ENCODE measurements at regions not wholly inside any gene's neighbourhood (a gene's known extent, or its start where the extent isn't known, plus 50 kb on each side); places are given as distances from the start of the nearest gene placed in this dataset.

GRCh38 chr6:79431537-79431933 is 105.7 kb downstream of the LCA5 start:
- no peaks in the 10 kb centered on the region for H3K9me3 Mint-ChIP-seq
- H3K9me3 ChIP-seq (ENCODE audit: control insufficient read depth in 2 of 2, low read length in 2 of 2) = no peaks in the 10 kb centered on the region
- no peaks in the 10 kb centered on the region for H3K36me3 Mint-ChIP-seq
- H3K4me3 ChIP-seq (ENCODE audit: low read depth, low read length) = no peak overlapping the region
- no peak overlapping the region for H3K4me3 Mint-ChIP-seq
- no peak overlapping the region for H3K27ac Mint-ChIP-seq
- no peak for DNase-seq
- H3K27me3 ChIP-seq (ENCODE audit: control insufficient read depth, insufficient read depth, low read length) = no peaks in the 10 kb centered on the region
- H3K27ac ChIP-seq (ENCODE audit: insufficient read depth, low read length, poor library complexity, severe bottlenecking) = no peak overlapping the region
- no peaks in the 10 kb centered on the region for H3K36me3 ChIP-seq (ENCODE audit: control insufficient read depth, insufficient read depth, low read length)
- peaks cover 4% of the 10 kb centered on the region for H3K27me3 Mint-ChIP-seq
- H3K4me1 Mint-ChIP-seq = no peaks in the 10 kb centered on the region
- ATAC-seq (ENCODE audit: low read depth in 2 of 2) = no peak
- H3K4me1 ChIP-seq (ENCODE audit: control insufficient read depth, insufficient read depth, low read length, poor library complexity, severe bottlenecking) = no peaks in the 10 kb centered on the region

DNA sequence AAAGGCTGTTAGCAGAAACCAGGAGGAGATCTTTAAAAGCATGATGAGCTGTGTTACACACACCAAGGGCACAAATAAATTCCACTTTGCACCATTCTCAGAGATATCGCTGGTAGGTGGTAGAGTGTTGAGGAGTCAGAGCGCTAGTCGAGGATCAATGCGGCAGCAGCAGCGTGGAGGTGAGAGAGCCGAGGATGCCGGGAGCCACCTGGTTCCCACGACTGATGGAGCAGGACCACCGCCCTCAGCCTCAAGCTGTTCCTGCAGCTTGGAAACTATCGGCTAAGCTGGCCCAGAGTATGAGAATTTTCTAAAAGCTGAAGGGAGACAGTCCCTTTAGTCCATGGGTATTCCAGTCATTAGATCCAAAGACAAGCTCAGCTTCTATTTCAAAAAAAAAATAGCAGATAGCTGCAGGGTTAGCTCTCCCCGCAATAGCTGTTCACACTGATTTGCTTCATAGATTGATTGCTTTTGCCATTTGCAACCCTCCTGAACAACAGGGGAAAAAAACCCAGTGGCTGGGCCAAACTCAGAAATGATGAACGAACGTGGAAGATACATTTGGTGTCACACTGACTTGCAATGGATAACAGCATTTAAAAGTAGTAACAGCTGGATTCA is 106.2 kb downstream of the LCA5 start:
- no peaks in the 10 kb centered on the region for H3K36me3 Mint-ChIP-seq
- H3K27me3 Mint-ChIP-seq = peaks cover 4% of the 10 kb centered on the region
- H3K27ac Mint-ChIP-seq = no peak overlapping the region
- no peak for DNase-seq
- Histone ChIP-seq H3K36me3 (ENCODE audit: control insufficient read depth, insufficient read depth, low read length) (no peaks in the 10 kb centered on the region), H3K27ac (ENCODE audit: insufficient read depth, low read length, poor library complexity, severe bottlenecking) (no peak overlapping the region), H3K4me3 (ENCODE audit: low read depth, low read length) (no peak overlapping the region), H3K9me3 (ENCODE audit: control insufficient read depth in 2 of 2, low read length in 2 of 2) (no peaks in the 10 kb centered on the region), H3K27me3 (ENCODE audit: control insufficient read depth, insufficient read depth, low read length) (no peaks in the 10 kb centered on the region), H3K4me1 (ENCODE audit: control insufficient read depth, insufficient read depth, low read length, poor library complexity, severe bottlenecking) (no peaks in the 10 kb centered on the region)
- no peak for ATAC-seq (ENCODE audit: low read depth in 2 of 2)
- no peak overlapping the region for H3K4me3 Mint-ChIP-seq
- H3K9me3 Mint-ChIP-seq = no peaks in the 10 kb centered on the region
- H3K4me1 Mint-ChIP-seq = no peaks in the 10 kb centered on the region

GRCh38 chr6:79427721-79428120 is 109.5 kb downstream of the LCA5 start:
- Mint-ChIP-seq H3K36me3 (no peaks in the 10 kb centered on the region), H3K27ac (no peak overlapping the region), H3K9me3 (no peaks in the 10 kb centered on the region), H3K27me3 (peaks cover 4% of the 10 kb centered on the region), H3K4me1 (no peaks in the 10 kb centered on the region), H3K4me3 (no peak overlapping the region)
- Histone ChIP-seq H3K27ac (ENCODE audit: insufficient read depth, low read length, poor library complexity, severe bottlenecking) (no peak overlapping the region), H3K36me3 (ENCODE audit: control insufficient read depth, insufficient read depth, low read length) (no peaks in the 10 kb centered on the region), H3K9me3 (ENCODE audit: control insufficient read depth in 2 of 2, low read length in 2 of 2) (no peaks in the 10 kb centered on the region), H3K4me3 (ENCODE audit: low read depth, low read length) (no peak overlapping the region), H3K27me3 (ENCODE audit: control insufficient read depth, insufficient read depth, low read length) (no peaks in the 10 kb centered on the region), H3K4me1 (ENCODE audit: control insufficient read depth, insufficient read depth, low read length, poor library complexity, severe bottlenecking) (no peaks in the 10 kb centered on the region)
- ATAC-seq (ENCODE audit: low read depth in 2 of 2) = no peak
- no peak for DNase-seq

GRCh38 chr6:79426625-79427278 is 110.5 kb downstream of the LCA5 start:
- Mint-ChIP-seq H3K9me3 (no peaks in the 10 kb centered on the region), H3K27me3 (peaks cover 4% of the 10 kb centered on the region), H3K4me1 (no peaks in the 10 kb centered on the region), H3K27ac (no peak overlapping the region), H3K36me3 (no peaks in the 10 kb centered on the region), H3K4me3 (no peak overlapping the region)
- H3K27me3 ChIP-seq (ENCODE audit: control insufficient read depth, insufficient read depth, low read length) = no peaks in the 10 kb centered on the region
- H3K27ac ChIP-seq (ENCODE audit: insufficient read depth, low read length, poor library complexity, severe bottlenecking) = no peak overlapping the region
- H3K4me1 ChIP-seq (ENCODE audit: control insufficient read depth, insufficient read depth, low read length, poor library complexity, severe bottlenecking) = no peaks in the 10 kb centered on the region
- no peak overlapping the region for H3K4me3 ChIP-seq (ENCODE audit: low read depth, low read length)
- DNase-seq (no peak), ATAC-seq (ENCODE audit: low read depth in 2 of 2) (no peak)
- no peaks in the 10 kb centered on the region for H3K9me3 ChIP-seq (ENCODE audit: control insufficient read depth in 2 of 2, low read length in 2 of 2)
- H3K36me3 ChIP-seq (ENCODE audit: control insufficient read depth, insufficient read depth, low read length) = no peaks in the 10 kb centered on the region

GRCh38 chr6:79425589-79426311 is 111.5 kb downstream of the LCA5 start:
- H3K9me3 ChIP-seq (ENCODE audit: control insufficient read depth in 2 of 2, low read length in 2 of 2) = no peaks in the 10 kb centered on the region
- DNase-seq (no peak), ATAC-seq (ENCODE audit: low read depth in 2 of 2) (no peak)
- H3K27me3 ChIP-seq (ENCODE audit: control insufficient read depth, insufficient read depth, low read length) = no peaks in the 10 kb centered on the region
- H3K36me3 ChIP-seq (ENCODE audit: control insufficient read depth, insufficient read depth, low read length) = no peaks in the 10 kb centered on the region
- no peak overlapping the region for H3K4me3 ChIP-seq (ENCODE audit: low read depth, low read length)
- Mint-ChIP-seq H3K4me3 (no peak overlapping the region), H3K9me3 (no peaks in the 10 kb centered on the region), H3K27ac (no peak overlapping the region), H3K36me3 (no peaks in the 10 kb centered on the region), H3K27me3 (peaks cover 2% of the 10 kb centered on the region), H3K4me1 (no peaks in the 10 kb centered on the region)
- no peaks in the 10 kb centered on the region for H3K4me1 ChIP-seq (ENCODE audit: control insufficient read depth, insufficient read depth, low read length, poor library complexity, severe bottlenecking)
- no peak overlapping the region for H3K27ac ChIP-seq (ENCODE audit: insufficient read depth, low read length, poor library complexity, severe bottlenecking)

DNA sequence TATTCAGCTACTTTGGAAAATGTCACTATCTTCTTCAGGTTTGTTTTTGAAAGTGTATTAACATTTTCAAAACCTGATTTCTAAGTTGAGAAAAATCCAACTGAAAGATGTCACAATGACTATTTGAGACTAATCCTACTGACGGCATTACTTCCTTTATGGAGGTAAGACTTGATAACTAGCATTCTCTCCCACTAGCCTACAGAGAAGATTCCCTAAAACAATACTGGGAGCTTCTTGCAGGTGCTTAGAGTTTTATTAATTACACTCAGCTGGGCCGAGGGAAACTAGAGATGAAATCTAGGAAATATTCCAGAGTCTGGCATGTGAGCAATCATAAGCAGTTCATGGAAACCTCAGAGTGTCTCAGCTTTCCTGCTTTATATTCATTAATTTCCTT is 114.0 kb downstream of the LCA5 start:
- Mint-ChIP-seq H3K27ac (no peak overlapping the region), H3K27me3 (no peaks in the 10 kb centered on the region), H3K9me3 (peaks cover 0 to 3% (median 0%) of the 10 kb centered on the region in 7 donors), H3K4me3 (no peak overlapping the region), H3K36me3 (no peaks in the 10 kb centered on the region), H3K4me1 (no peaks in the 10 kb centered on the region)
- Histone ChIP-seq H3K36me3 (ENCODE audit: control insufficient read depth, insufficient read depth, low read length) (no peaks in the 10 kb centered on the region), H3K4me1 (ENCODE audit: control insufficient read depth, insufficient read depth, low read length, poor library complexity, severe bottlenecking) (no peaks in the 10 kb centered on the region), H3K4me3 (ENCODE audit: low read depth, low read length) (no peak overlapping the region), H3K27ac (ENCODE audit: insufficient read depth, low read length, poor library complexity, severe bottlenecking) (no peak overlapping the region), H3K9me3 (ENCODE audit: control insufficient read depth in 2 of 2, low read length in 2 of 2) (no peaks in the 10 kb centered on the region), H3K27me3 (ENCODE audit: control insufficient read depth, insufficient read depth, low read length) (no peaks in the 10 kb centered on the region)
- no peak for DNase-seq
- ATAC-seq (ENCODE audit: low read depth in 2 of 2) = no peak

- no peaks in the 10 kb centered on the region for H3K4me1 ChIP-seq (ENCODE audit: control insufficient read depth, insufficient read depth, low read length, poor library complexity, severe bottlenecking)
- H3K9me3 ChIP-seq (ENCODE audit: control insufficient read depth in 2 of 2, low read length in 2 of 2) = no peaks in the 10 kb centered on the region
- no peak overlapping the region for H3K4me3 Mint-ChIP-seq
- no peaks in the 10 kb centered on the region for H3K27me3 Mint-ChIP-seq
- no peaks in the 10 kb centered on the region for H3K4me1 Mint-ChIP-seq
- H3K4me3 ChIP-seq (ENCODE audit: low read depth, low read length) = no peak overlapping the region
- H3K27me3 ChIP-seq (ENCODE audit: control insufficient read depth, insufficient read depth, low read length) = no peaks in the 10 kb centered on the region
- H3K36me3 ChIP-seq (ENCODE audit: control insufficient read depth, insufficient read depth, low read length) = no peaks in the 10 kb centered on the region
- peaks cover 0 to 3% (median 0%) of the 10 kb centered on the region in 7 donors for H3K9me3 Mint-ChIP-seq
- H3K36me3 Mint-ChIP-seq = no peaks in the 10 kb centered on the region
- ATAC-seq (ENCODE audit: low read depth in 2 of 2) = no peak
- no peak overlapping the region for H3K27ac ChIP-seq (ENCODE audit: insufficient read depth, low read length, poor library complexity, severe bottlenecking)
- H3K27ac Mint-ChIP-seq = no peak overlapping the region
- no peak for DNase-seq
Observed at GRCh38 chr6:79422666-79423065, 114.6 kb downstream of the LCA5 start.

Data from CD4-positive, CD25-positive, alpha-beta regulatory T cell (primary cell).